Body of pancreas (tissue), 4 donors: ENCODE measurements at regions not wholly inside any gene's neighbourhood (a gene's known extent, or its start where the extent isn't known, plus 50 kb on each side); places are given as distances from the start of the nearest gene placed in this dataset.

Experiments
- ATAC-seq: fragments of 150-250 bp; one replicate; pipeline ENCODE4 v1.9.1; 2016
- DNase-seq, 4 donors: peaks; one replicate each; pipeline ENCODE4 v3.0.0-alpha.2; 2019
- H3K27ac ChIP-seq, 4 donors: fragments of 200-600 bp; sonication (generic); 1 replicate in 3 of 4; 2 replicates in 1 of 4; pipeline versions ENCODE4 v1.5.1 to v1.6.1; 2016 to 2019; ENCODE audit warnings: mild to moderate bottlenecking in 1 of 4, mixed read lengths in 1 of 4, moderate library complexity in 1 of 4
- H3K27me3 ChIP-seq, 2 donors: fragments of 200-600 bp; sonication (generic); one replicate each; pipeline ENCODE4 v1.6.0; 2016; ENCODE audit warnings: mild to moderate bottlenecking in 1 of 2
- H3K36me3 ChIP-seq, 2 donors: fragments of 200-600 bp; sonication (generic); replicated peaks in 1 of 2; 2 replicates each; pipeline ENCODE4 v1.5.1; 2016; ENCODE audit warnings: low read depth in 2 of 2; ENCODE audit not compliant: insufficient read depth in 1 of 2
- H3K4me1 ChIP-seq: fragments of 200-600 bp; sonication (generic); one replicate; pipeline ENCODE4 v1.6.0; 2016
- H3K4me3 ChIP-seq, 2 donors: fragments of 200-600 bp; sonication (generic); 1 replicate in 1 of 2; 2 replicates in 1 of 2; pipeline ENCODE4 v1.5.1; 2016 to 2019
- H3K9me3 ChIP-seq, 3 donors: fragments of 200-600 bp; sonication (generic); 1 replicate in 2 of 3; 2 replicates in 1 of 3; pipeline ENCODE4 v1.5.1; 2016
- POLR2A ChIP-seq, 3 donors: fragments of 450-650 bp; IDR thresholded peaks; one replicate each; pipeline ENCODE4 v1.6.1; 2016; ENCODE audit warnings: antibody characterized with exemption in 3 of 3, mild to moderate bottlenecking in 2 of 3
- WGBS, 2 donors: methylation state at CpG; one replicate each; pipeline ENCODE4 v1.1.5; 2017; 5-methylcytosine and 5-hydroxymethylcytosine counted together
- intact Hi-C: fragments of 100-400 bp; cut with DNase I; formaldehyde crosslinking; loops from one replicate; pipeline ENCODE4 v1.15.1; 2023
- TF ChIP-seq, protein P1 (sequence below), 7 experiments: fragments of 450-650 bp in 4 of 7; fragments of 200-600 bp in 3 of 7; sonication (generic) in 3 of 7; IDR thresholded peaks; one replicate each; pipeline ENCODE4 v1.5.1; 2016 to 2019; ENCODE audit warnings: antibody characterized with exemption in 7 of 7

DNA sequence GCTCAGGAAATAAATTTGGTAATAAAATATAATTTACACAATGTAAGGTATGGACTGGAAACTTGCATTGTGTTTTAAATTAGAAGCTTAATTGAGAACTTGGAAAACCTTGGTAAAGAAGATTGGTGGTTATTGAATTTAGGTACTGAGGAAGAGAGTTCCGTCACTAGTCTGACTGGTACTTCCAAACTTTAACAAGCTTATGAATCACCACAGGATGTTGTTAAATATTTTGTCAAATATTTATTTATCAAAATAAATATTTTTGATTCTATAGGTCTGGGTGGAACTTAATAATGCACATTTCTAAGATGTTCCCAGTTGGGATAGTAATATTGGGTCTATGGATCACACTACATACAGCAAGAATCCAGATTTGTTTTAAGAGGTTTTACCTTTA lies 992.2 kb downstream of the ARAP2 start:
- Histone ChIP-seq H3K4me1 (no peaks in the 10 kb centered on the region), H3K36me3 (no peaks in the 10 kb centered on the region), H3K4me3 (no peak overlapping the region), H3K27me3 (no peaks in the 10 kb centered on the region), H3K27ac (no peak overlapping the region), H3K9me3 (no peaks in the 10 kb centered on the region)
- no peak for TF ChIP-seq POLR2A (IDR thresholded peaks at IDR 0.05)
- TF ChIP-seq, protein P1, sequence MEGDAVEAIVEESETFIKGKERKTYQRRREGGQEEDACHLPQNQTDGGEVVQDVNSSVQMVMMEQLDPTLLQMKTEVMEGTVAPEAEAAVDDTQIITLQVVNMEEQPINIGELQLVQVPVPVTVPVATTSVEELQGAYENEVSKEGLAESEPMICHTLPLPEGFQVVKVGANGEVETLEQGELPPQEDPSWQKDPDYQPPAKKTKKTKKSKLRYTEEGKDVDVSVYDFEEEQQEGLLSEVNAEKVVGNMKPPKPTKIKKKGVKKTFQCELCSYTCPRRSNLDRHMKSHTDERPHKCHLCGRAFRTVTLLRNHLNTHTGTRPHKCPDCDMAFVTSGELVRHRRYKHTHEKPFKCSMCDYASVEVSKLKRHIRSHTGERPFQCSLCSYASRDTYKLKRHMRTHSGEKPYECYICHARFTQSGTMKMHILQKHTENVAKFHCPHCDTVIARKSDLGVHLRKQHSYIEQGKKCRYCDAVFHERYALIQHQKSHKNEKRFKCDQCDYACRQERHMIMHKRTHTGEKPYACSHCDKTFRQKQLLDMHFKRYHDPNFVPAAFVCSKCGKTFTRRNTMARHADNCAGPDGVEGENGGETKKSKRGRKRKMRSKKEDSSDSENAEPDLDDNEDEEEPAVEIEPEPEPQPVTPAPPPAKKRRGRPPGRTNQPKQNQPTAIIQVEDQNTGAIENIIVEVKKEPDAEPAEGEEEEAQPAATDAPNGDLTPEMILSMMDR (IDR thresholded peaks at IDR 0.05): no peak
- intact Hi-C loops: no loop called here
- DNase-seq (no peak), ATAC-seq (no peak)
- WGBS, 2 donors: 76 to 92% methylated on average over 1 of the region's 1 CpG

DNA sequence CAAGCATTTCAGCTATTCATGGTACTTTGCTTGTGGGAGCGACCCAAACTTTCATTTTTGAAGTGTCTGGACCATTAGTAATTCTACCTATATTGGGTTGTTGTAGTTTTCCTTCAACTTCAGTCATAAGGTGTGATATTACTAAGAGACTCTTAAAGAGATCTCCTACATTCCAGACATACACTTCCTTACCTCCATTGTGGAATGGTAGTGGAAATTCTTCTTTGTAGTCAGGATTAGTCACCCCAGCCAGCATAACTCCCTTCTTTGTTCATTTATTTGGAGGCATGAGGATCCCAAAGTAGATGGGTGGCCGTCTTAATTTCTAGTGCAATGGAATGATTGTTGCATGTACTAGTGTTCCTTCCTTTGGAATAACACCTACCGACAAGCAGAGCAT lies 991.4 kb downstream of the ARAP2 start:
- ATAC-seq: no peak
- WGBS, 2 donors: 54 to 58% methylated on average over 3 of the region's 3 CpGs
- intact Hi-C loops: no loop called here

DNA sequence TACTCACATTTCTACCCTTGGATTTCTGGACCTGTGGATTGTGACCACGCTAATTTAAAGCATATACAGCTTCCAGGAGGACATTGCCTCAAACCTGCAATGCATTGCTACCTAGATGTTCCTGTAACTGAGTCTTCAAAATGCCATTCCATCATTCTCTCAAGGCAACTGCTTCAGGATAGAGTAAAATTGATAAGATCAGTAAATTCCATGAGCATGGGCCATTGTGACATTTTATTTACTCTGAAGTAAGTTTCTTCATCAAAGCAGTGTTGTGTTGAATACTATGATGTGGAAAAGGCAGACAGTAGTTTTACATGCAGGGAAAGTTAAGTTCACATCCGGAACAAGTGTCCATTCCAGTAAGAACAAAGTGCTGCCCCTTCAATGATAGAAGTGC lies 991.0 kb downstream of the ARAP2 start:
- intact Hi-C loops: no loop called here
- H3K27me3 ChIP-seq: no peaks in the 10 kb centered on the region
- 63 to 82% methylated on average over 2 of the region's 2 CpGs for WGBS, 2 donors
- no peaks in the 10 kb centered on the region for H3K4me1 ChIP-seq
- no peak for DNase-seq
- no peak overlapping the region for H3K27ac ChIP-seq
- no peak overlapping the region for H3K4me3 ChIP-seq
- no peaks in the 10 kb centered on the region for H3K36me3 ChIP-seq
- no peaks in the 10 kb centered on the region for H3K9me3 ChIP-seq
- no peak for ATAC-seq
- TF ChIP-seq, protein P1 (IDR thresholded peaks at IDR 0.05): no peak
- no peak for TF ChIP-seq POLR2A (IDR thresholded peaks at IDR 0.05)

More for the DNA sequence above, 991.4 kb downstream of the ARAP2 start:
- TF ChIP-seq, protein P1 (IDR thresholded peaks at IDR 0.05): no peak
- TF ChIP-seq POLR2A (IDR thresholded peaks at IDR 0.05): no peak
- H3K27me3 ChIP-seq: no peaks in the 10 kb centered on the region
- H3K36me3 ChIP-seq: no peaks in the 10 kb centered on the region
- no peaks in the 10 kb centered on the region for H3K9me3 ChIP-seq
- no peak for DNase-seq
- H3K4me3 ChIP-seq: no peak overlapping the region
- no peak overlapping the region for H3K27ac ChIP-seq
- H3K4me1 ChIP-seq: no peaks in the 10 kb centered on the region

DNA sequence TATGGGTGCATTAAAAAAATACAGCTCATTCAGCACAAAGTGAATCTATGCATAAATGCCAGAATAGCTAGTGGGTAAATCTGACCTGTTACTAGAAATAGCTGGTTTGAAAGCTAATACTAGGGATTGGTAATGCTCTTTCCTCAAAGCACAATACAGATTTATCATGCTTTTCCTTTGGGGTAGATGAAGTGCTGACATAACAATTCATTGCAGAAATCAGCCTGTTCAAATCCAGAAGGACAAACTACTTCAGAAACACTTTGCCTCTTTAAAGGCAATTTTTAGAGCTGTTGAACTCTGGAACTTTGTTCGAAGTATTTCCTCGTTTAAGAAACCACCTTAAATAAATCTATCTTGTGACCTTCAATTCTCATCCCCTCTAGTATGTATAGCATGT lies 957.9 kb downstream of the ARAP2 start:
- ATAC-seq (no peak), DNase-seq (no peak)
- H3K4me3 ChIP-seq: no peak overlapping the region
- intact Hi-C loops: no loop called here
- H3K27ac ChIP-seq: no peak overlapping the region
- no peaks in the 10 kb centered on the region for H3K36me3 ChIP-seq
- H3K9me3 ChIP-seq: no peaks in the 10 kb centered on the region
- 34 to 44% methylated on average over 2 of the region's 2 CpGs for WGBS, 2 donors
- H3K27me3 ChIP-seq: no peaks in the 10 kb centered on the region
- TF ChIP-seq, protein P1 (IDR thresholded peaks at IDR 0.05): no peak
- no peak for TF ChIP-seq POLR2A (IDR thresholded peaks at IDR 0.05)
- no peaks in the 10 kb centered on the region for H3K4me1 ChIP-seq

DNA sequence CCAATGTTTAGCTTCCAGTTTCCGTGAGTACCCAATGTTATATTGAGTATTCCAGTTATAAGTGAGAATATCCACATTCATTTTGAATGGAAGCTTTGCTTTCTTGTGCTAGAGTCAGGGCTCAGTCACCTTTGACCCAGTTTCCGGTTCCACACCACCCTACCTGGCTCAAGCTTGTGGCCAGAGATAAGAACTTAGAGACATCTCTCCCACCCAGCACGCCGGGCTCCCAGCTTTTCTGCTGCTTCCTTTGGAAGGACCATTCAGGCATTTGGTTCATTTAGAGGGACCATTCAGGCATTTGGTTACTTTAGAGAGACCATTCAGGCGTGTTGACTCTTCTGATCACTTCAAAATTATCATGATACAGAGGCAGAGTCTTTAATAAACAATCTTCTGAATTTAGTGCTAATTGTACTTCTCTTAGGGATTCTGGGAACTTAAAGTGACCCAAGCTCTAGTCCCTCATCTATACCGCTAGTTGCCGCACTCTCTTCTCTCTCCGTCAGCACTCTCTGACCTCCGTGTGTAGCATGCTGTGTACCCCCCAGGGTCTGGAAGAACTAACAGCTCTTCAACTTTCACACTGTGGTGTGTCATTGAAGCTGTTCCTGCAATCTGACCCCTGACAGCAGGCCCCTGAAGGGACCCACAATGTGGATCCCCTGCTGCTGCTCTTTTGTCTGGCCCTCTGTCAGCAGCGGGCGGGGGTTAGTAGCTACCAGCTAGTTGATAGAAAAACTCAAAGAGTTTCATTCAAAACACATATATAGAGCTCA lies 943.1 kb downstream of the ARAP2 start:
- ATAC-seq (no peak), DNase-seq (no peak)
- intact Hi-C loops: no loop called here
- Histone ChIP-seq H3K36me3 (no peaks in the 10 kb centered on the region), H3K27ac (no peak overlapping the region), H3K9me3 (no peaks in the 10 kb centered on the region), H3K27me3 (no peaks in the 10 kb centered on the region), H3K4me3 (no peak overlapping the region), H3K4me1 (no peaks in the 10 kb centered on the region)
- WGBS, 2 donors: 49 to 58% methylated on average over 11 of the region's 11 CpGs
- TF ChIP-seq, protein P1 (IDR thresholded peaks at IDR 0.05): no peak
- no peak for TF ChIP-seq POLR2A (IDR thresholded peaks at IDR 0.05)
